HCT116 (cell line): ENCODE measurements at regions not wholly inside any gene's neighbourhood (a gene's known extent, or its start where the extent isn't known, plus 50 kb on each side); places are given as distances from the start of the nearest gene placed in this dataset.

ENCODE experiments used
- ATAC-seq: fragments of 200-7000 bp; cut with Tn5 transposase; 2 replicates; pipeline ENCODE4 v1.9.1; 2020; ENCODE audit warnings: mild to moderate bottlenecking, moderate library complexity
- BruUV-seq: library from RNA; stranded (reverse); fragments of 400-500 nt; replicated peaks from 2 replicates; lab custom pipeline; 2021; lab: Mats Ljungman, UMichigan
- CTCF ChIA-PET: fragments of 300-600 bp; sonication (Branson Sonifier 250); formaldehyde crosslinking; loops from one replicate; lab custom pipeline; 2021; ENCODE audit warnings: antibody characterized with exemption; lab: Charles Lee
- POLR2A ChIA-PET: fragments of 300-600, 350-600 bp; sonication (Branson Sonifier 250); formaldehyde crosslinking; loops from one replicate; lab custom pipeline; 2021; ENCODE audit warnings: antibody characterized with exemption; lab: Charles Lee
- RAD21 ChIA-PET, 2 experiments: fragments of 300-600 bp; sonication (Branson Sonifier 250); formaldehyde crosslinking; loops; one replicate each; lab custom pipeline; 2023; ENCODE audit warnings: low total read pairs in 2 of 2; ENCODE audit not compliant: uncharacterized antibody in 2 of 2, unreplicated experiment in 2 of 2, low non-redundant PET in 1 of 2; lab: Charles Lee
- DNase-seq: peaks from one replicate; pipeline ENCODE4 v3.0.0-alpha.2; 2010; ENCODE audit warnings: low read depth, low spot score
- H2AFZ ChIP-seq: fragments of 200-600 bp; shearing (Covaris generic), sonication (generic); 2 replicates; pipeline ENCODE4 v1.6.1; 2017; ENCODE audit warnings: low read depth, mixed run types, mixed read lengths, antibody characterized with exemption, low read length; ENCODE audit not compliant: poor library complexity, severe bottlenecking
- H3K27ac ChIP-seq: 2 replicates; pipeline ENCODE4 v1.5.1; 2012; ENCODE audit warnings: low read depth, low read length
- H3K27me3 ChIP-seq: fragments of 200-600 bp; sonication (generic); 2 replicates; pipeline ENCODE4 v1.6.1; 2016; ENCODE audit warnings: mixed run types, low read length, mixed read lengths; ENCODE audit not compliant: insufficient read depth
- H3K36me3 ChIP-seq, 2 experiments: fragments of 200-500 bp in 1 of 2; fragments of 200-600 bp in 1 of 2; sonication (Bioruptor generic) in 1 of 2; sonication (generic) in 1 of 2; 2 replicates each; pipeline versions ENCODE4 v1.5.1 to v1.6.1; 2014 to 2016; ENCODE audit warnings: low read length in 2 of 2, inconsistent platforms in 1 of 2, mixed read lengths in 1 of 2, mixed run types in 1 of 2; ENCODE audit not compliant: insufficient read depth in 2 of 2, control insufficient read depth in 1 of 2
- H3K4me1 ChIP-seq, 2 experiments: fragments of 200-600 bp in 1 of 2; sonication (generic) in 1 of 2; 2 replicates each; pipeline versions ENCODE4 v1.5.1 to v1.6.1; 2012 to 2017; ENCODE audit warnings: low read length in 2 of 2, inconsistent platforms in 1 of 2, mild to moderate bottlenecking in 1 of 2, mixed read lengths in 1 of 2, mixed run types in 1 of 2, moderate library complexity in 1 of 2; ENCODE audit not compliant: insufficient read depth in 2 of 2, control insufficient read depth in 1 of 2
- H3K4me2 ChIP-seq: fragments of 200-600 bp; sonication (generic); 2 replicates; pipeline ENCODE4 v1.6.1; 2017; ENCODE audit warnings: mixed run types, low read length, mixed read lengths
- H3K4me3 ChIP-seq, 2 experiments: fragments of 200-600 bp in 1 of 2; sonication (generic) in 1 of 2; replicated peaks in 1 of 2; 2 replicates each; pipeline ENCODE4 v1.5.1; 2011 to 2016; ENCODE audit warnings: low read length in 2 of 2, control low read depth in 1 of 2, low read depth in 1 of 2, mild to moderate bottlenecking in 1 of 2, mixed read lengths in 1 of 2, mixed run types in 1 of 2
- H3K79me2 ChIP-seq: fragments of 200-600 bp; sonication (generic); 2 replicates; pipeline ENCODE4 v1.6.1; 2017; ENCODE audit warnings: mild to moderate bottlenecking, mixed run types, low read length, moderate library complexity, mixed read lengths; ENCODE audit not compliant: insufficient read depth
- H3K9ac ChIP-seq: fragments of 200-600 bp; sonication (generic); 2 replicates; pipeline ENCODE4 v1.6.1; 2016; ENCODE audit warnings: low read length, mixed read lengths
- H3K9me2 ChIP-seq: fragments of 200-600 bp; sonication (generic), shearing (Covaris generic); 2 replicates; pipeline ENCODE4 v1.6.1; 2017; ENCODE audit warnings: mixed run types, mild to moderate bottlenecking, moderate library complexity; ENCODE audit not compliant: insufficient read depth
- H3K9me3 ChIP-seq, 2 experiments: fragments of 200-500 bp in 1 of 2; fragments of 200-600 bp in 1 of 2; sonication (Bioruptor generic) in 1 of 2; sonication (generic) in 1 of 2; 2 replicates each; pipeline ENCODE4 v1.6.1; 2014 to 2017; ENCODE audit warnings: low read length in 2 of 2, mixed read lengths in 2 of 2, inconsistent platforms in 1 of 2, low read depth in 1 of 2, mild to moderate bottlenecking in 1 of 2, mixed run types in 1 of 2, moderate library complexity in 1 of 2; ENCODE audit not compliant: control insufficient read depth in 1 of 2, insufficient read depth in 1 of 2
- H4K20me1 ChIP-seq: fragments of 200-600 bp; sonication (generic), shearing (Covaris generic); 2 replicates; pipeline ENCODE4 v1.6.1; 2017; ENCODE audit warnings: mixed run types, mild to moderate bottlenecking, moderate library complexity; ENCODE audit not compliant: insufficient read depth
- ATF3 ChIP-seq: IDR thresholded peaks from 2 replicates; pipeline ENCODE4 v1.6.1; 2012
- CEBPB ChIP-seq: IDR thresholded peaks from 2 replicates; pipeline ENCODE4 v1.6.1; 2012; ENCODE audit warnings: low read depth
- CTCF ChIP-seq, 3 experiments: fragments of 200-600 bp in 1 of 3; sonication (generic) in 1 of 3; IDR thresholded peaks in 2 of 3; conservative IDR thresholded peaks in 1 of 3; 2 replicates each; pipeline ENCODE4 v1.5.1; 2012 to 2017; ENCODE audit warnings: low read depth in 2 of 3, low read length in 2 of 3, antibody characterized with exemption in 1 of 3, borderline replicate concordance in 1 of 3, control low read depth in 1 of 3, mild to moderate bottlenecking in 1 of 3, mixed read lengths in 1 of 3, mixed run types in 1 of 3, moderate library complexity in 1 of 3; ENCODE audit not compliant: insufficient read depth in 1 of 3
- EGR1 ChIP-seq: IDR thresholded peaks from 2 replicates; pipeline ENCODE4 v1.6.1; 2012; ENCODE audit warnings: low read depth
- EZH2 ChIP-seq: fragments of 200-600 bp; sonication (generic); IDR thresholded peaks from 2 replicates; pipeline ENCODE4 v1.6.1; 2017; ENCODE audit warnings: antibody characterized with exemption, mixed run types
- EZH2phosphoT487 ChIP-seq: fragments of 200-600 bp; IDR thresholded peaks from 2 replicates; pipeline ENCODE4 v1.6.1; 2018; ENCODE audit warnings: antibody characterized with exemption, borderline replicate concordance
- FOSL1 ChIP-seq: IDR thresholded peaks from 2 replicates; pipeline ENCODE4 v1.6.1; 2012; ENCODE audit warnings: low read depth
- JUND ChIP-seq: IDR thresholded peaks from 2 replicates; pipeline ENCODE4 v1.6.1; 2012
- MAX ChIP-seq: IDR thresholded peaks from 2 replicates; pipeline ENCODE4 v1.6.1; 2012
- POLR2A ChIP-seq: IDR thresholded peaks from 2 replicates; pipeline ENCODE4 v1.7.0; 2011; ENCODE audit warnings: borderline replicate concordance; ENCODE audit not compliant: insufficient read depth, insufficient read length; ENCODE audit errors: extremely low read depth
- POLR2AphosphoS5 ChIP-seq: IDR thresholded peaks from 2 replicates; pipeline ENCODE4 v1.6.1; 2011; ENCODE audit warnings: mild to moderate bottlenecking, low read depth, low read length, moderate library complexity
- RAD21 ChIP-seq: IDR thresholded peaks from 2 replicates; pipeline ENCODE4 v1.6.1; 2012; ENCODE audit warnings: low read depth, mild to moderate bottlenecking
- SIN3A ChIP-seq: IDR thresholded peaks from 2 replicates; pipeline ENCODE4 v1.6.1; 2012; ENCODE audit warnings: low read depth
- SP1 ChIP-seq: IDR thresholded peaks from 2 replicates; pipeline ENCODE4 v1.6.1; 2012; ENCODE audit warnings: low read depth
- SRF ChIP-seq: IDR thresholded peaks from 2 replicates; pipeline ENCODE4 v1.6.1; 2012; ENCODE audit warnings: low read depth
- YY1 ChIP-seq: IDR thresholded peaks from 2 replicates; pipeline ENCODE4 v1.6.1; 2011; ENCODE audit warnings: low read length, low read depth, moderate library complexity, mild to moderate bottlenecking; ENCODE audit not compliant: insufficient replicate concordance; ENCODE audit errors: extremely low read depth
- ZFX ChIP-seq: fragments of 450-650 bp; IDR thresholded peaks from 2 replicates; pipeline ENCODE4 v1.6.1; 2017
- ZNF274 ChIP-seq: fragments of 200-500 bp; sonication (Bioruptor generic); IDR thresholded peaks from 2 replicates; pipeline ENCODE4 v1.6.1; 2014; ENCODE audit warnings: mild to moderate bottlenecking, low read depth, low read length, inconsistent platforms
- intact Hi-C: fragments of 100-400 bp; cut with micrococcal nuclease; formaldehyde crosslinking; loops from 2 replicates; pipeline ENCODE4 v1.10.0; 2022
- TF ChIP-seq, protein P1 (sequence below): IDR thresholded peaks from 2 replicates; pipeline ENCODE4 v1.6.1; 2012; ENCODE audit warnings: low read depth

GRCh38 chr5:60173667-60174066, 280.1 kb upstream of the PDE4D start:
- Histone ChIP-seq H3K4me1 (no peaks in the 10 kb centered on the region), H3K79me2 (no peaks in the 10 kb centered on the region), H3K27me3 (no peaks in the 10 kb centered on the region; the same call in 1 of the 2 replicates), H3K36me3 (no peaks in the 10 kb centered on the region), H3K9me2 (no peaks in the 10 kb centered on the region), H3K9me3 (no peaks in the 10 kb centered on the region), H3K27ac (no peak overlapping the region), H3K9ac (no peak overlapping the region), H3K4me2 (no peak overlapping the region), H2AFZ (no peak overlapping the region), H3K4me3 (no peak overlapping the region), H4K20me1 (no peaks in the 10 kb centered on the region)
- TF ChIP-seq MAX: no peak
- no peak for TF ChIP-seq POLR2AphosphoS5
- TF ChIP-seq EZH2phosphoT487: no peak
- TF ChIP-seq CTCF (IDR thresholded peaks at IDR 0.05 in 2 of 3, conservative IDR thresholded peaks at IDR 0.05 in 1 of 3; ENCODE audit: borderline replicate concordance in 1 of 3, insufficient read depth in 1 of 3, low read depth in 2 of 3, low read length in 2 of 3): no peak
- no peak for TF ChIP-seq RAD21
- TF ChIP-seq CEBPB: no peak
- TF ChIP-seq ATF3: no peak
- no peak for TF ChIP-seq YY1
- no peak for TF ChIP-seq JUND
- TF ChIP-seq SP1: no peak
- no peak for TF ChIP-seq ZNF274
- TF ChIP-seq FOSL1: no peak
- no peak for TF ChIP-seq EZH2
- no peak for TF ChIP-seq POLR2A
- TF ChIP-seq, protein P1, sequence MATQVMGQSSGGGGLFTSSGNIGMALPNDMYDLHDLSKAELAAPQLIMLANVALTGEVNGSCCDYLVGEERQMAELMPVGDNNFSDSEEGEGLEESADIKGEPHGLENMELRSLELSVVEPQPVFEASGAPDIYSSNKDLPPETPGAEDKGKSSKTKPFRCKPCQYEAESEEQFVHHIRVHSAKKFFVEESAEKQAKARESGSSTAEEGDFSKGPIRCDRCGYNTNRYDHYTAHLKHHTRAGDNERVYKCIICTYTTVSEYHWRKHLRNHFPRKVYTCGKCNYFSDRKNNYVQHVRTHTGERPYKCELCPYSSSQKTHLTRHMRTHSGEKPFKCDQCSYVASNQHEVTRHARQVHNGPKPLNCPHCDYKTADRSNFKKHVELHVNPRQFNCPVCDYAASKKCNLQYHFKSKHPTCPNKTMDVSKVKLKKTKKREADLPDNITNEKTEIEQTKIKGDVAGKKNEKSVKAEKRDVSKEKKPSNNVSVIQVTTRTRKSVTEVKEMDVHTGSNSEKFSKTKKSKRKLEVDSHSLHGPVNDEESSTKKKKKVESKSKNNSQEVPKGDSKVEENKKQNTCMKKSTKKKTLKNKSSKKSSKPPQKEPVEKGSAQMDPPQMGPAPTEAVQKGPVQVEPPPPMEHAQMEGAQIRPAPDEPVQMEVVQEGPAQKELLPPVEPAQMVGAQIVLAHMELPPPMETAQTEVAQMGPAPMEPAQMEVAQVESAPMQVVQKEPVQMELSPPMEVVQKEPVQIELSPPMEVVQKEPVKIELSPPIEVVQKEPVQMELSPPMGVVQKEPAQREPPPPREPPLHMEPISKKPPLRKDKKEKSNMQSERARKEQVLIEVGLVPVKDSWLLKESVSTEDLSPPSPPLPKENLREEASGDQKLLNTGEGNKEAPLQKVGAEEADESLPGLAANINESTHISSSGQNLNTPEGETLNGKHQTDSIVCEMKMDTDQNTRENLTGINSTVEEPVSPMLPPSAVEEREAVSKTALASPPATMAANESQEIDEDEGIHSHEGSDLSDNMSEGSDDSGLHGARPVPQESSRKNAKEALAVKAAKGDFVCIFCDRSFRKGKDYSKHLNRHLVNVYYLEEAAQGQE: no peak
- TF ChIP-seq ZFX: no peak
- TF ChIP-seq SIN3A: no peak
- no peak for TF ChIP-seq SRF
- no peak for TF ChIP-seq EGR1
- RAD21 ChIA-PET: no interaction called here
- POLR2A ChIA-PET: no interaction called here
- BruUV-seq: no TSS peak
- DNase-seq (no peak), ATAC-seq (no peak)
- CTCF ChIA-PET: no interaction called here
- intact Hi-C loops: no loop called here
